ENCODE measurements at regions not wholly inside any gene's neighbourhood (a gene's known extent, or its start where the extent isn't known, plus 50 kb on each side); places are given as distances from the start of the nearest gene placed in this dataset.

DNA sequence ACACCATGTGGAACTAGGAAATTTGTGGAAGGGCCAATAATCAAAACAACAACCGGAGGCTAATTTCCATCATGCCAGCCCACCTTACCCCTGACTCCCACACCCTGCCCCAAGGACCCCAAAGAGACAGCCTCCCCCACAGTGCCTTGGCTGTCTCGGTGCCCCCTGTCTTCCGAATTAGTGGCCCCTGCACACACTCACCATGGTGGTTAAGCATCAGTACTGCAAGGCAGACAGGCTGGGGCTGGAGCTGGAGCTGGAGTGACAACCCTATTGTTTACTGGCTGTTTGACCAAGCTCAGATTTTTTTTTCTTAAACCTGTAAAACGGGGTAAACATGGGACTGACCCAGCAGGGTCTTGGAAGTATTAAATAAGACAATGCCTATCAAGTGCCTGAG is 238.0 kb downstream of the TFAP2C start:
- no peak for TF ChIP-seq FOXP2 (optimal IDR thresholded peaks at IDR 0.05; ENCODE audit: control extremely low read depth, extremely low read length, insufficient read depth)
- no peak for TF ChIP-seq EZH2 (IDR thresholded peaks at IDR 0.05)
